Iris pigment epithelial cell (primary cell): ENCODE measurements at regions not wholly inside any gene's neighbourhood (a gene's known extent, or its start where the extent isn't known, plus 50 kb on each side); places are given as distances from the start of the nearest gene placed in this dataset.

Experiments
- DNase-seq: peaks from one replicate; pipeline ENCODE4 v3.0.0-alpha.2; 2011; ENCODE audit warnings: low read depth

DNA sequence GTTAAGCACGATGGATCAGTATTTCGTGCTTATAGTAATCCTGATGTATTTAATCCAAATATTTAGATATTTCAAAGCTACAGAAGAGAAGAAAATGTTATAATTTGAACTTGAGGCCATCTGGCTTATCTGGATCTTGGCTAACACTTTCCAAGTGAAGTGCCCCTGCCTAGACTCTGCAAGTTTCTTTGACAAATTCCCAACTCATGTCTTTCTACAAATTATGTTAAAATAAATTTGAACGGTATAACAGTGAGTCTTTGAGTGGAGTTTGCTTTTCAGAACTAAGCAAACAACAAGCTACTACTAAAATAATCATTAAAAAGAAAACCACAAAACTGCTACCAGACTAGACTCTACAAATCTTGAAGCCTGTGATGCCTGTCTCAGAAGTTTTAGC, 374.4 kb upstream of the PRICKLE1 start:
- no peak for DNase-seq

- no peak for DNase-seq
These were observed 372.8 kb upstream of the PRICKLE1 start for GRCh38 chr12:42962384-42962783.

DNA sequence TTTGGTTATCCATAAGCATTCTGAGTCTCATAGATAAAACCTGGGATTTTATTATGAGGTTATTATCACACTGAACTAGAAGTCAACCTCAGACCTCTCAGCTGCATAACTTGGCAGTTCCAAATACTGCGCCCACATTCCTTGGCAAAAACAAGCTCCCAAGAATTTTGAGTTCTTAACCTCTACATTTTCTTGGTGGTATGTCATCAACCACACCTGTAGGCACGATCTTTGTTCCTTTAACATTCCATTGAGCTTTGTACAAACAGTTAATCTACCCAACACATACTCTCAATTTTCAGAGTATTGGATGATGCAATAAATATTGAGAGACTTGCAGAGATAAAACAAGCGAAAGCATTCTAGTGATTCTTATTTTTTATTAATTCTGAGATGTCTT, 371.8 kb upstream of the PRICKLE1 start:
- peak; percentile 89 for DNase-seq

DNA sequence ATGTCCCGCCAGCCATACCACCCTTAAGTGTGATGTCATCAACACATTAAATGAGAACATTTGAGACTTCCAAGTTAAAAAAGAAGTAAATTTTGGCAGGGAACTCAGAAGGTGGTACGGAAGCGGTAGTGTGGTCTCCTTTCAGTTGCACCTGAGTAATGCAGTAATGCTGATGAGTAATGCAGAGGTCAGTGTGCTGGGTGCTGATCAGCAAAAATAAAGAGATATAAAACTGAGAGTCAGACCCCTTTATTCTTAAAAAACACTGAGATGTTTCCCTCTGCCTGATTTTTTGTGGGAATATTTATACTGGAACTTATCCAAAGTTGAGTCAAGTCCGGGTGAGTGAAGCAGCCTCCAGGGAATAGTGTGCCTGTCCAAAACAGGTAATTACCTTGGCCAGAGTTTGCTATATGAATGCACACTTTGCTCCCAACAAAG, 370.6 kb upstream of the PRICKLE1 start:
- DNase-seq: peak; percentile 18

DNA sequence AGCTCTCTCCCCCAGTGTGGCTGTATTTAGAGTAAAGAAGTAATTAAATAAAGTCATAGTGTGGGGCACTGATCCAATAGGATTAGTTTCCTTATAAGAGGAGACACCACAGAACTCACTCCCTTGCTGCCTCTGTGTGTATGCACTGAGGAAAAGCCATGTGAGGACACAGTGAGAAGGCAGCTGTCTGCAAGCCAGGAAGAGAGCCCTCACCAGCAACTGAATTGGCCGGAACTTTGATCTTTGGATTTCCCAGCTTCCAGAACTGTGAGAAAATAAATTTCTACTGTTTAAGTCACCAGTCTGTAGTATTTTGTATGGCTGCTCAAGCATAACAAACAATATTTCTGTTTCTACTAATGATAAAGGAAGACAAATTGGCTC, 368.7 kb upstream of the PRICKLE1 start:
- peak; percentile 54 for DNase-seq

DNA sequence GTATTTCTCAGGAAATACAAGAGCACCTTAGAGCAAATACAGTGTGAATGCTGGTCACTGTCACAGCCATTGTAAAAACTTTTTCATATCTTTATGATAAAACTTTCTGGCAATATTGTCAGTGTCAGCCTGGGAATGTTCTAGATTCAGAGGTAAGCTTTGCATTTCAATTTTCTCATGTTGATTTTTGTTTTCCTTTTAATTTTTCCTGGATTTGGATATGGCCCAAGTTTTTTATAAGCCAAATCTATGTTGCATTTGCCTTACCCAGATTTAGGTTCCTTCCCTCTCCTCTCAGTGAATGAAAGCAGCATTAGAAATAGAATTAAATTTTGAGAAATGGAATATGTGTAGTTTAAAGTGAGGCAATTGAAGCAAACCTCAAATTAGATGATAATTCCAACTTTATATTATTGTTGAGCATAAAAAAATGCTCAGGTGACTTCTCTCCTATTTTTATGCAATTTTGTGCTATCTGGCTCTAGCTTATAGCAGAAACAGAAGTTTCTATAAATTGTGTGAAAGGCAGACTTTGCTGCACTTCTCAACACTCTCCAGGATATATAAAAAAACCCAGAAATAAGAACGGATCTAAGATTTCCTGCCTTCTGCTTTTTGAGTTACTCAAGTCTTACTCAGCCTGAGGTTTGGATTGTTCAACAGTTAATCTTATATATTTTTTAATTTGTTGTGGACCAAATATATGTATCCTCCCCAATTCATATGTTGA, 368.2 kb upstream of the PRICKLE1 start:
- no peak for DNase-seq

DNA sequence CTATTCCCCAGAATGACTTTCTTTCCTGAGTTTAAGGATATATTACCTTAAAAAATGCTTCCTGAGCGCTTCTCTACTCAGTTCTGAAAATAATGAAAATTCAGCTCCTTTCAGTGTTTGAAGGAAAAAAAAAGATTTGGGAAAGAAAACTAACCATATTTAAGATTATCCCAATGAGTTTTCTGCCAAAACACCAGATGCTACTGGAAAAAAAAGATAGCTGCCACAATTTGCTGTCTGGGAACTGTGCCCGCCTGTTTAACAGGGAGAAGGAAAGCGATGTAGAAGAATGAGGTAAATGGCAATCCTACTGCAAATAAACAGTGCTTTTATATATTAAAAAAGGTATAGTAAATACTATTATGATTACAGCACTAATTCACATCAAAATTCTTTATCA, 367.6 kb upstream of the PRICKLE1 start:
- no peak for DNase-seq

- DNase-seq: no peak
These were observed 363.5 kb upstream of the PRICKLE1 start for GRCh38 chr12:42953021-42953420.

- DNase-seq: no peak
These were observed 357.4 kb upstream of the PRICKLE1 start for GRCh38 chr12:42946871-42947381.

DNA sequence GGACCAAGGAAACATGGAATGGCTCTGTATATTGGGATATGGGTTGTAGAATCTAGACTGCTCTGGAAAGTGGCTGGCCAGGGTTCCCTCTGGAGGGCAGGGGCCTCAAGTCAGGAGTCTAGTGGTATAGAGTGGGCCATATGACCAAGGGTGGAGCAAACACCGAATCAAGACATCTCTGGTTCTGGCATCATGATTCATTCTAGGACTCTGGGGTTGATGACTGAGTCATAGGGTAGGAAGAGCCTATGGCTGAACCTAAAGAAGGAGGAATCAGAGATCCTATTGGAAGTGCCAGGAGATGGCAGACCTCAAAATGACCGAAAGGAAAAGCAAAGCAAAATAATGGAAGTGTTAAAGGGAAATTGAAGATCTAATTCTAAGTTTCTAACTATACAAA, 356.4 kb upstream of the PRICKLE1 start:
- no peak for DNase-seq

- DNase-seq: no peak
These were observed 355.0 kb upstream of the PRICKLE1 start for GRCh38 chr12:42944516-42944915.

DNA sequence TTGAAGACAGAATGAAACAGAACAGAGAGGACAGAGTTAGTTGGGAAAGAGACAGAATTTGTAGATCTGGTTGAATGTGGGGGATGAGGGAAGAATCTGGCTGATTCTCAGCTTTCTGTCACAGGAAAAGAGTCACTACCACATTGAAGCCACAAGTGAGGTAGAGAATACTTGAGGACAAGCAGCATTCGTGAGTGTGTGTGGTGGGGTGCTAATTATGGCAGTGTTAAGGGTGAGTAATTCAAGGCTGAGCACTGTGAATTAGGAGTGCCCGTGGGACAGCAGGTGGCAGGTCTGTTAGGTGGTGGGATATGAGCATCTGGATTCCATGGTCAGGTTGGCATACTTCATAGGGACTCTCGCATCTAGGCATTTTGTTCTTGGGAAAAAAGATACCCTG, 347.4 kb upstream of the PRICKLE1 start:
- no peak for DNase-seq

GRCh38 chr12:42936260-42936659, 346.7 kb upstream of the PRICKLE1 start:
- no peak for DNase-seq

DNA sequence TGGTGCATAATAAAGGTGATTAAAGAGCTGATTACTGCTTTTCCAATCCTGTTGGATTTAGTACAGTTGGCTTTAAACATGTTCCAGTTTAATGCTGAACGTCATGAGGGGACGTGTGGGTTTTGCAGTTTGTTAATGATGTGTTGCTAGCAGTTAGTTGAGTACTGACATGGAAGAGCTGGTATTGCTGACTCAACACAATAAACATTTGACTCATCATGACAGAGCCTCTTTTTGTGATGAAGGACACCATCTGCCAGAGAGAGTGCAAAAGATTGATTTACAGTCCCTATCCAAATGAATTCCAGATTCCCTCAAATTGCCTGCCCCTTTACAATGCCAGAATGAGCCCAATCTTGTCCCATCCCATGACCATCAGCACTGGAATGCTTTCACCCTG, 346.2 kb upstream of the PRICKLE1 start:
- DNase-seq: peak; percentile 31

- DNase-seq: no peak
These were observed 345.5 kb upstream of the PRICKLE1 start for GRCh38 chr12:42935090-42935489.

DNA sequence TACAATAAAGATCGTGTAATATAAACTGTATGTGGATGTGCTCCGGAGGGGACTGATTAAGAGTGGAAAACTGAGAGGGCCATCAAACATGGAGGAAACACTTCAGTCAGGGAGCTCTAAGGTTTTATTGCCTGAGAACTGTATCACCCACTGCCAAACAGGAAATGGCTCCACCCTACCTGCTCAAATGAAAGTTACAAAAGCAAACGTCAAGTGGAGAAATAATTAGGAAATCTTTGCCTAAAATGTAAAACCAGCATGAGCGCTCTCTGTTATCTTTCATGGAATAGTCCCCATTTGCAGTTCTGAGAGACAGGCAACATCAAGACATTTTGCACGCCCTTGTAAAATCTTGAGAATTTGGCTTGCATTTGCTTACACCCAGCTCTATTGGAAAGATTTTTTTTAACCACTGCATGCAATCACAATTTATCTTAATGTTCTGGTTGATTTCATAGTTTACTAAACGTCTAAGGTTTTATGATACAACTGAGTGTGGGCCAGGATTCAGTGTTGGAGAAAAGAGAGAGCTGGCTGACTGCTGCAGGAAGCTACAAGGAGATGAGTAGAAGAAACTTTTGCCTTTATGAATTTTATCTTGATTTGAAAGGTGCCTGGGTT, 344.0 kb upstream of the PRICKLE1 start:
- no peak for DNase-seq

- no peak for DNase-seq
These were observed 343.4 kb upstream of the PRICKLE1 start for GRCh38 chr12:42932936-42933335.

DNA sequence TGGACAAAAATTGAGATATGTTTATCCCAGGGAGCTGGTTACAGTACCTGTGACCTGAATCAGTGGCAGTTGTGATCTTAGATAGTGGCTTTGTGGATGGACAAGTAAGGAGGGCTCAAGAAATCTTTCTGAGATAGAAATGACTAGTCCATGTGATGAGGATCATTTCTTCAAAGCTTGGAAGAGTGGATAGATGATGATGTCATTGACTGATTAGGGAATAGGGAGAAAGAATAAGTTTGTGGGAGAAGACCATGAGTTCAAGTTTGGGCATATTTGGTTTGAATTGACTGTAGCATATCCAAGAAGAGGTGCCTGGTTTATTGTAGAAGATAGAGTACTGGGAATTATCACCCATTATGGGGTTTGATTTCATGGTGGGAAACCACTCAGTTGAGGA, 336.7 kb upstream of the PRICKLE1 start:
- no peak for DNase-seq

GRCh38 chr12:42924482-42924881, 334.9 kb upstream of the PRICKLE1 start:
- DNase-seq: no peak

- no peak for DNase-seq
These were observed 334.0 kb upstream of the PRICKLE1 start for GRCh38 chr12:42923583-42923982.

DNA sequence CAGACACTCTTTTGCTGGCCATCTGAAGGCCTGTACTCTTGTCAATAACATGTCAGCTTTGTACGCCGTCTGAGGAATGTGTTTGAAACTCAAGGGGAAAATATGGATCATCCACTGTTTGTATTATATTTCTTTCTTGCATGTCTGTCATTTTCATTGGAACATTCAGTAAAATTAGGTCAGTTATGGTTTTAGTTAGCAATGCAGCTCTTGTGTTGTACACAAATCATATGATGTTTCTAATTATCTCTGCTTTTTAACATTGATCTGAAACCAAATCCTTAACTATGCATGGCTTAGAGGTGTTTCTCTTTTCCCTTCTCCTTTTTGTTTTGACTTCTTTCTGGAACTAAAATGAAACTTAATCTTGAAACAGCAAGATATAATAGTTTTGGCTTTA, 333.6 kb upstream of the PRICKLE1 start:
- no peak for DNase-seq

GRCh38 chr12:42922505-42922850, 332.9 kb upstream of the PRICKLE1 start:
- DNase-seq: no peak

DNA sequence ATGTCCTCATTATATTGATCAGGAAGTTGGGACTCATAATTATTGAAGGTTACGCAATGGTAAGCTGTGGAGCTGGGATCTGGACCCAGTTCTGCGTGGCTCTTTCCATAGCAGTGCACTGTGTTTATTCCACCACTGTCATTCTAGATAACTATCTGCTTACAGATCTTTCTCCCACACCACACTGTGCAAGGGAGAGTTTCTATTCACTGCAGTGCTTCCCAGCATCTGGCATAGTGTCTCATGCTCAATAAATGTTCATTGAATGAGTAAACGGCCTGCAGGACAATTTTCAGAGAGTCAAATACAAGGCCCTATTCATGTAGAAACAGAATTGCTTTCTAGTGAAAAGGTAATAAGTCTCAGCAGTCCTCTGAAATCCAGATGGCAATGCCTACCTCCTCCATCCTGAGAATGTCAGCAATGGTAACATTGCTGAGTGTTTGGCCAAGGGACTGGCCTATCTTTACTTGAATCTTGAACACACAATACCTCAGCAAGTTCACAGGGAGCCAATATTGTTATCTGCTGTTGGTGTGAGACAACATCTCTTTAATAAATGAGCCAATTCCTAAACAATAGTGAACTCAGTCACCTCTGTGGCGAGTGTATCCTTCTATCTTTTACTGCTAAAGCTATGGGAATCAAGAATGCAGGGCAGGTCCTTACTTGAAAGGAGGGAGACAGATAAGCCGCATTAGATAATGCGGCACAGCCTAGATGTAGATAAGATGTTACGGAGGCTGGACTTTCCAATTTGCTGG, 332.4 kb upstream of the PRICKLE1 start:
- peak; percentile 28 for DNase-seq
